ENCODE measurements at regions not wholly inside any gene's neighbourhood (a gene's known extent, or its start where the extent isn't known, plus 50 kb on each side); places are given as distances from the start of the nearest gene placed in this dataset.

- TF ChIP-seq CTCF (IDR thresholded peaks at IDR 0.05) (no peak), POLR2A (IDR thresholded peaks at IDR 0.05) (no peak)
Observed at GRCh38 chr6:140475086-140475485, 1100.6 kb upstream of the CITED2 start.

Measured in heart left ventricle (tissue), 13 donors.